ENCODE measurements at regions not wholly inside any gene's neighbourhood (a gene's known extent, or its start where the extent isn't known, plus 50 kb on each side); places are given as distances from the start of the nearest gene placed in this dataset.

DNA sequence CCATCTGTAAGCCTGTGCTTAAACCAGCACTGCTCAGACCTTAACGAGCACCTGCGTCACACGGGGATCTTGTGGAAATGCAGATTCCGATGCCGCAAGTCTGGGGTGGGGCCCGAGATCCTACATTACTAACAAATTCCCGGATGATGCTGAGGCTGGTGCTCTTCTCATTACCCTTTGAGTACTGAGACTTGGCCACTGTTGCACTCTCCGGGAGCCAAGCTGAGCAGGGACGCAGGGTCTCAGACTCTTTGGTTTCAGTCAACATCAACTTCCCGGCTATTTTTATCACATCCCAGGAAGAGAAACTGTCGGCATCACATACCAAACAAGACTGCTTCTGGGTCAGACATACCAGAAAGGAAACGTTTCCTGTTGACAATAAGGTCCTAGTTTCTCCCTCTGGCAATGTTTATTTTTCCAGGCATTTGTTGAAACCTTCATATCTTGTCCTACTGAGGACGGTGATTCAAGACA, 276.6 kb downstream of the SHQ1 start:
- Histone ChIP-seq H3K4me1 (no peaks in the 10 kb centered on the region), H3K36me3 (no peaks in the 10 kb centered on the region), H3K9me3 (no peaks in the 10 kb centered on the region), H3K4me3 (no peak overlapping the region), H3K27me3 (ENCODE audit: low read depth) (no peaks in the 10 kb centered on the region), H3K27ac (no peak overlapping the region)
- TF ChIP-seq, protein P1, sequence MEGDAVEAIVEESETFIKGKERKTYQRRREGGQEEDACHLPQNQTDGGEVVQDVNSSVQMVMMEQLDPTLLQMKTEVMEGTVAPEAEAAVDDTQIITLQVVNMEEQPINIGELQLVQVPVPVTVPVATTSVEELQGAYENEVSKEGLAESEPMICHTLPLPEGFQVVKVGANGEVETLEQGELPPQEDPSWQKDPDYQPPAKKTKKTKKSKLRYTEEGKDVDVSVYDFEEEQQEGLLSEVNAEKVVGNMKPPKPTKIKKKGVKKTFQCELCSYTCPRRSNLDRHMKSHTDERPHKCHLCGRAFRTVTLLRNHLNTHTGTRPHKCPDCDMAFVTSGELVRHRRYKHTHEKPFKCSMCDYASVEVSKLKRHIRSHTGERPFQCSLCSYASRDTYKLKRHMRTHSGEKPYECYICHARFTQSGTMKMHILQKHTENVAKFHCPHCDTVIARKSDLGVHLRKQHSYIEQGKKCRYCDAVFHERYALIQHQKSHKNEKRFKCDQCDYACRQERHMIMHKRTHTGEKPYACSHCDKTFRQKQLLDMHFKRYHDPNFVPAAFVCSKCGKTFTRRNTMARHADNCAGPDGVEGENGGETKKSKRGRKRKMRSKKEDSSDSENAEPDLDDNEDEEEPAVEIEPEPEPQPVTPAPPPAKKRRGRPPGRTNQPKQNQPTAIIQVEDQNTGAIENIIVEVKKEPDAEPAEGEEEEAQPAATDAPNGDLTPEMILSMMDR (IDR thresholded peaks at IDR 0.05): no peak
- intact Hi-C loops (cut with DNase I): no loop called here
- no peak for DNase-seq
- no peak for ATAC-seq

DNA sequence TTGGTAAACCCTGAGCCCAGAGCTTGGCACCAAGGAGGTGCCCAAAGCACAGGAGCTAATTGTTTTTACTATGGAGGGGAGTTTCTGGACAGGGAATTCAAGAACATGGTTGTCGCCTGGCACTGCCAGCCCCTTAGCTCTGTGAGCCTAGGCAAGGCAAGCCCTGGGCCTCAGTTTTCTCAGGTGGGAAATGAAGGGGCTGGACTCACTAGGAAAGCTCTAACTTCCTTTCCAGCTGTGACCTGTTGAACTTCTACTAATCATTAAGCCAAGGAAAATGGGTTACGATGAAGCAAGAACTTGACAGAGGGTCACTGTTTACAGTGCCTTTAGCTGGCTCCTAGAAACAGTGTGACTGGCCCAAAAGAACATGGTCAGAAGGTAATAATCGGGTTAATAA, 277.2 kb downstream of the SHQ1 start:
- Histone ChIP-seq H3K4me1 (no peaks in the 10 kb centered on the region), H3K9me3 (no peaks in the 10 kb centered on the region), H3K27ac (no peak overlapping the region), H3K4me3 (no peak overlapping the region), H3K36me3 (no peaks in the 10 kb centered on the region), H3K27me3 (ENCODE audit: low read depth) (no peaks in the 10 kb centered on the region)
- TF ChIP-seq, protein P1 (IDR thresholded peaks at IDR 0.05): no peak
- ATAC-seq (no peak), DNase-seq (no peak)
- intact Hi-C loops (cut with DNase I): no loop called here

DNA sequence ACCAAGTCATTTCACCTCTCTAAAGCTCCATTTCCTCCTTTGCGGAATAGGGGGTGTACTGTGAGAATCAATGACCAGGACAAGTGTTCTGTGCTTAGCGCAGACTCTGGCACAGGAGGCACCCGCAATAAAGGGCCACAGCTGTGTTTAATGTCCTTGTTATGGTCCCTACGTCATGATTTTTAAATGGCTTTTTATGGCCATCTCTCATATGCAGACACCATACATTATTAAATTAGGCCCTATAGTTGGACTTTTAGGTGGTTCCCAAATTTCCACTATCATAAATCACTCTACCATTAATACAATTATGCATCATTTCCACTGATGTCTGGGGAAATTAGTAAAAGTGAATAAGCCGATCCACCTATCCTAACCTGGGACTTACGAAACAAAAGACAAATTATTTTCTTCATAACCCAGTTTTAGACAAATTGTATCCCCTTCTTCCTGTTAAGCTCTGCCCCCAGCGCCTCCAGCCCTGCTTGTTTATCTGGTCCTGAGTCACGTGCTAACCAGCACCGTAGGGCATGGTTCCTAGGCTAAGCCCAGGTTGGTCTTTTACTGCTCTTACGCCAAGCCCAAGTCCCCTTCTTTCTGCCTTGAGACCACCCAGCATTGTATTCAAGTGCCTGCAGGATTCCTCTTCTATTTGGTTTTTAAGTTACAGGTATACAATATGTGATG, 278.3 kb downstream of the SHQ1 start:
- intact Hi-C loops (cut with DNase I): no loop called here
- ATAC-seq: no peak
- no peaks in the 10 kb centered on the region for H3K4me1 ChIP-seq

DNA sequence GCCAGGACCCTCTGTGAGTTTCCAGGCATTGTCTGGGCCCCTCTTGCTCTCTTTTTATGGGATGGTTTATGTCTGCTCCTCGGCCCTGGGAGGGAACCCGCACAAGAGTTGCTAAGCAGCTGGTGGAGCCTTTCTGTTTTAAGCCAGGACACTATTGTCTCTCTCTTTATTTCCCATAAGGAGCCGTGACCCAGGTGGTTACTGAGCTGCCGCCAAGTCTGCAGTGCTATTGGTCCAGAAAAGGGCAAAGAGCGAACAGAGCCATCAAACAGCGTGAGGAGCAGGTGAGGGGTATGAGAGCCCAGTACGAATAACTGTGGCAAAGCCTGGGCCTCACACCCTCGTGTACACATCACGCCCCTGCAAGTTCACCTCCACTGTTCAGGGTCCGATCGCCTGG, 280.2 kb downstream of the SHQ1 start:
- Histone ChIP-seq H3K4me1 (no peaks in the 10 kb centered on the region), H3K27ac (no peak overlapping the region), H3K36me3 (no peaks in the 10 kb centered on the region), H3K9me3 (no peaks in the 10 kb centered on the region), H3K27me3 (ENCODE audit: low read depth) (no peaks in the 10 kb centered on the region), H3K4me3 (no peak overlapping the region)
- intact Hi-C loops (cut with DNase I): no loop called here
- DNase-seq (no peak), ATAC-seq (no peak)
- TF ChIP-seq, protein P1 (IDR thresholded peaks at IDR 0.05): no peak

More for the DNA sequence above, 278.3 kb downstream of the SHQ1 start:
- TF ChIP-seq, protein P1 (IDR thresholded peaks at IDR 0.05): no peak
- H3K36me3 ChIP-seq: no peaks in the 10 kb centered on the region
- no peak for DNase-seq
- no peak overlapping the region for H3K4me3 ChIP-seq
- H3K27ac ChIP-seq: no peak overlapping the region
- no peaks in the 10 kb centered on the region for H3K27me3 ChIP-seq (ENCODE audit: low read depth)
- no peaks in the 10 kb centered on the region for H3K9me3 ChIP-seq

DNA sequence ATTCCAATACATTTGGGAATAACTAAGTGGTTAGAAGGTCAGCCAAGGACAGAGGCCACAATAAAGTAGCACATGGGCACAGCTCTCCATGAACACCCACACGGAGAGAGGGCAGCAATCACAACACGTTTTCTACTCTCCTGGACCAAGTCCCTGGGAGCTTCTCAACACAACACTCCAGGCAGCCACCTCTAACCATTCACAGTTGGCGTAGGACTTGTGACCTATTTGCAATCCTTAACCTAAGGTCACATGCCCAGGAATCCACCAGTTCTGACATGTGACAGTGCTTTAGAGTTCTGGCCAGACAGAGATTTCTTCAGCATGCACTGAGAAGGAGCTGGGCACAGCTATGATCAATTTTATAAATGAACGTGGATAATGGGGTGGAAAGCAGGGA, 280.8 kb downstream of the SHQ1 start:
- no peaks in the 10 kb centered on the region for H3K36me3 ChIP-seq
- no peaks in the 10 kb centered on the region for H3K9me3 ChIP-seq
- no peak for DNase-seq
- no peak overlapping the region for H3K27ac ChIP-seq
- H3K4me3 ChIP-seq: no peak overlapping the region
- TF ChIP-seq, protein P1 (IDR thresholded peaks at IDR 0.05): no peak
- H3K4me1 ChIP-seq: no peaks in the 10 kb centered on the region
- ATAC-seq: peak in 1 of 2 donors; percentile 23
- intact Hi-C loops (cut with DNase I): no loop called here
- no peaks in the 10 kb centered on the region for H3K27me3 ChIP-seq (ENCODE audit: low read depth)
